HS-5 (cell line): ENCODE measurements at regions not wholly inside any gene's neighbourhood (a gene's known extent, or its start where the extent isn't known, plus 50 kb on each side); places are given as distances from the start of the nearest gene placed in this dataset.
"Not testable (repeated sequence)": the region's sequence is repeated elsewhere in the genome, so short reads cannot be mapped to it uniquely, and the experiment has no call there.

ENCODE experiments used
- DNase-seq: peaks from one replicate; pipeline ENCODE4 v3.0.0-alpha.2; 2012; ENCODE audit warnings: low read depth

DNA sequence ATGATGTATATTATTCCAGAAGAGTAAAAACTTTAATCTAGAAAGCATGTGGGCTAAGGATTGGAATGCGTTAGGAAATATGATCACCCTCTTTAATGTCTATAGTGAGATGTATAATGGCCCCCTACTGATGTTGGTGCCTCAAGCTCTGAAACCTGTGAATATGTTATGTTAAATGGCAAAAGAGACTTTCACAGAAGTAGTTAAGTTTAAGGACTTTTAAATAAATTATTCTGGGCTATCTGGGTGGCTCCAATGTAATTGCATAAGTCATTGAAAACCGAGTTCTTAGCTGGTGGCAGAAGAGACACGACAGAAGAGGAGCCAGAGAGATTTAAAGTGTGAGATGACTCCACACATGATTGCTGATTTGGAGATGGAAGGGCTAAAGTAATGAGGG is 1048.4 kb downstream of the PRIM2 start:
- not testable (repeated sequence) for DNase-seq

- not testable (repeated sequence) for DNase-seq
Measured at GRCh38 chr6:58406659-58407058, 1089.2 kb downstream of the PRIM2 start.

DNA sequence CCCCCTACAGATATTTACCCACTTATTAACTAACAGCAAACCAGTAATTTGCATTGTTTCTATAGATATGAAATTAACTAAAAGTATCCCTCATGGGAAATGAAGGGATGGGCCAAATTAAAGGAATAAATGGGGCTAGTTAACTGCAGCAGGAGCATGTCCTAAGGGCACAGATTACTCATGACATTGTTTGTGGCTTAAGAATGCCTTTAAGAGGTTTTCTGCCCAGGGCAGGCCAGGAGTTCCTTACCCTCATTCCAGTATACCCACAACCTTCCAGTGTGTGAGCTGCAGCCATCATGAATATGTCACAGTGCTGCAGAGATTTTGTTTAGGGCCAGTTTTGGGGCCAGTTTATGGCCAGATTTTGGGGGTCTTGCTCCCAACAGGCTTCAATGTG is 1101.9 kb downstream of the PRIM2 start:
- no peak for DNase-seq
